HepG2 (cell line): ENCODE measurements at regions not wholly inside any gene's neighbourhood (a gene's known extent, or its start where the extent isn't known, plus 50 kb on each side); places are given as distances from the start of the nearest gene placed in this dataset.

Experiments used
- ATAC-seq: fragments of 200-7000 bp; cut with Tn5 transposase; 3 replicates; pipeline ENCODE4 v1.9.1; 2020; ENCODE audit warnings: mild to moderate bottlenecking, moderate library complexity
- BruUV-seq: library from RNA; stranded (reverse); fragments of 400-500 nt; replicated peaks from 2 replicates; lab custom pipeline; 2021; lab: Mats Ljungman, UMichigan
- CTCF ChIA-PET: fragments of 300-600 bp; formaldehyde crosslinking; extraction: SDS; loops from one replicate; lab custom pipeline; 2021; ENCODE audit warnings: low total read pairs, inconsistent platforms, low intra/inter-chr PET ratio; lab: Yijun Ruan, JAX
- POLR2A ChIA-PET: fragments of 350-600 bp; sonication (Branson Sonifier 250); formaldehyde crosslinking; loops from one replicate; lab custom pipeline; 2020; ENCODE audit warnings: antibody characterized with exemption, inconsistent platforms; lab: Yijun Ruan, JAX
- DNase-seq: peaks from one replicate; pipeline ENCODE4 v3.0.0-alpha.2; 2015; ENCODE audit warnings: low spot score
- FAIRE-seq: peaks from 3 replicates; lab custom pipeline; 2011; peaks lifted over from hg19 to GRCh38; lab: Jason Lieb, UNC
- H2AFZ ChIP-seq: one replicate; pipeline ENCODE4 v1.6.1; 2011; ENCODE audit warnings: low read length, inconsistent platforms
- H3K27ac ChIP-seq: fragments of 300-600 bp; 3 replicates; pipeline ENCODE4 v1.8.0; 2011; ENCODE audit warnings: mixed run types, mild to moderate bottlenecking, mixed read lengths, low read length, inconsistent platforms; ENCODE audit not compliant: insufficient read depth; ENCODE audit errors: extremely low read length
- H3K27me3 ChIP-seq, 2 experiments: fragments of 200-600 bp in 1 of 2; 2 replicates in 1 of 2; 3 replicates in 1 of 2; pipeline versions ENCODE4 v1.6.0 to v1.8.0; 2011; ENCODE audit warnings: low read length in 2 of 2, mild to moderate bottlenecking in 2 of 2, moderate library complexity in 2 of 2, inconsistent platforms in 1 of 2; ENCODE audit not compliant: insufficient read depth in 2 of 2, control insufficient read depth in 1 of 2
- H3K36me3 ChIP-seq, 2 experiments: fragments of 200-600 bp in 1 of 2; replicated peaks in 1 of 2; 2 replicates in 1 of 2; 3 replicates in 1 of 2; pipeline versions ENCODE4 v1.5.1 to v1.8.0; 2011; ENCODE audit warnings: low read length in 2 of 2, inconsistent platforms in 1 of 2; ENCODE audit not compliant: insufficient read depth in 2 of 2, control insufficient read depth in 1 of 2
- H3K4me1 ChIP-seq: 2 replicates; pipeline ENCODE4 v1.5.1; 2012; ENCODE audit warnings: low read length, inconsistent platforms; ENCODE audit not compliant: insufficient read depth
- H3K4me2 ChIP-seq: 2 replicates; pipeline ENCODE4 v1.6.0; 2011; ENCODE audit warnings: low read depth, low read length, inconsistent platforms
- H3K4me3 ChIP-seq, 3 experiments: fragments of 200-600 bp in 1 of 3; sonication (generic), shearing (Covaris generic) in 1 of 3; replicated peaks in 1 of 3; 2 replicates each; pipeline ENCODE4 v1.5.1; 2011 to 2016; ENCODE audit warnings: low read length in 3 of 3, inconsistent platforms in 2 of 3, low read depth in 2 of 3, mild to moderate bottlenecking in 2 of 3, control low read depth in 1 of 3, mixed read lengths in 1 of 3; ENCODE audit not compliant: insufficient read depth in 1 of 3
- H3K79me2 ChIP-seq: one replicate; pipeline ENCODE4 v1.6.1; 2011; ENCODE audit warnings: low read length, inconsistent platforms; ENCODE audit not compliant: insufficient read depth
- H3K9ac ChIP-seq: 2 replicates; pipeline ENCODE4 v1.6.0; 2011; ENCODE audit warnings: mild to moderate bottlenecking, low read depth, low read length, inconsistent platforms; ENCODE audit not compliant: insufficient read depth
- H3K9me3 ChIP-seq: 2 replicates; pipeline ENCODE4 v1.5.1; 2012; ENCODE audit warnings: mild to moderate bottlenecking, low read length
- H4K20me1 ChIP-seq: 2 replicates; pipeline ENCODE4 v1.6.0; 2011; ENCODE audit warnings: inconsistent platforms, mild to moderate bottlenecking, low read length, moderate library complexity; ENCODE audit not compliant: insufficient read depth
- GABPB1 ChIP-seq: IDR thresholded peaks from 2 replicates; pipeline ENCODE4 v1.6.1; 2016; ENCODE audit warnings: mild to moderate bottlenecking, missing genetic modification reagents, moderate library complexity, missing compliant biosample characterization
- HIVEP1 ChIP-seq: sonication (generic); formaldehyde crosslinking; IDR thresholded peaks from 2 replicates; pipeline ENCODE4 v1.4.0; 2020; ENCODE audit warnings: mild to moderate bottlenecking, missing genetic modification reagents
- KDM6A ChIP-seq: IDR thresholded peaks from 2 replicates; pipeline ENCODE4 v1.6.1; 2016; ENCODE audit warnings: low read depth
- MED13 ChIP-seq: sonication (generic); formaldehyde crosslinking; IDR thresholded peaks from 2 replicates; pipeline ENCODE4 v1.5.0; 2020; ENCODE audit warnings: missing genetic modification reagents
- NAIF1 ChIP-seq: sonication (generic); formaldehyde crosslinking; IDR thresholded peaks from 2 replicates; pipeline ENCODE4 v1.5.0; 2020; ENCODE audit warnings: mild to moderate bottlenecking, missing genetic modification reagents, borderline replicate concordance
- RAD51 ChIP-seq: fragments of 450-650 bp; IDR thresholded peaks from 2 replicates; pipeline ENCODE4 v1.6.1; 2016; ENCODE audit warnings: borderline replicate concordance
- SIN3A ChIP-seq: IDR thresholded peaks from 2 replicates; pipeline ENCODE4 v1.6.1; 2011; ENCODE audit warnings: low read depth, mild to moderate bottlenecking, control low read depth, low read length, borderline replicate concordance
- ZC3H13 ChIP-seq: sonication (generic); formaldehyde crosslinking; IDR thresholded peaks from 2 replicates; pipeline ENCODE4 v1.8.1; 2023; ENCODE audit warnings: mild to moderate bottlenecking, missing genetic modification reagents, moderate library complexity
- ZNF3 ChIP-seq: IDR thresholded peaks from 2 replicates; pipeline ENCODE4 v1.7.0; 2017; ENCODE audit warnings: inconsistent platforms
- ZNF550 ChIP-seq: sonication (generic); formaldehyde crosslinking; IDR thresholded peaks from 2 replicates; pipeline ENCODE4 v1.4.0; 2020; ENCODE audit warnings: mild to moderate bottlenecking, missing genetic modification reagents, borderline replicate concordance
- ZNF766 ChIP-seq: sonication (generic); formaldehyde crosslinking; IDR thresholded peaks from 2 replicates; pipeline ENCODE4 v1.5.0; 2020; ENCODE audit warnings: missing genetic modification reagents, borderline replicate concordance
- ZNF782 ChIP-seq: sonication (generic); formaldehyde crosslinking; IDR thresholded peaks from 2 replicates; pipeline ENCODE4 v1.4.0; 2020; ENCODE audit warnings: missing genetic modification reagents, mild to moderate bottlenecking, borderline replicate concordance
- ZSCAN25 ChIP-seq: sonication (generic); formaldehyde crosslinking; IDR thresholded peaks from 2 replicates; pipeline ENCODE4 v1.8.0; 2022; ENCODE audit warnings: mild to moderate bottlenecking, missing genetic modification reagents
- WGBS: methylation state at CpG from one replicate; pipeline ENCODE4 v1.1.6; 2017; ENCODE audit warnings: low lambda C conversion rate; 5-methylcytosine and 5-hydroxymethylcytosine counted together
- in situ Hi-C: cut with HindIII; loops from 2 replicates; pipeline ENCODE4 v1.10.0; 2017; ENCODE audit warnings: low pct_unique_long_range_greater_than_20kb; ENCODE audit not compliant: extremely low pct_ligation_motif_present
- intact Hi-C: fragments of 100-400 bp; cut with micrococcal nuclease; formaldehyde crosslinking; loops from one replicate; pipeline ENCODE4 v1.10.0; 2022; ENCODE audit not compliant: unreplicated experiment
- TF ChIP-seq, protein P1 (sequence below): sonication (generic); formaldehyde crosslinking; IDR thresholded peaks from 2 replicates; pipeline ENCODE4 v1.8.1; 2023; ENCODE audit warnings: missing genetic modification reagents, inconsistent platforms, borderline replicate concordance
- TF ChIP-seq, protein P2 (sequence below): sonication (generic); formaldehyde crosslinking; IDR thresholded peaks from 2 replicates; pipeline ENCODE4 v1.8.0; 2022; ENCODE audit warnings: mild to moderate bottlenecking, missing genetic modification reagents, borderline replicate concordance
- TF ChIP-seq, protein P3 (sequence below): sonication (generic); formaldehyde crosslinking; IDR thresholded peaks from 2 replicates; pipeline ENCODE4 v1.9.0; 2021; ENCODE audit warnings: missing genetic modification reagents, borderline replicate concordance

DNA sequence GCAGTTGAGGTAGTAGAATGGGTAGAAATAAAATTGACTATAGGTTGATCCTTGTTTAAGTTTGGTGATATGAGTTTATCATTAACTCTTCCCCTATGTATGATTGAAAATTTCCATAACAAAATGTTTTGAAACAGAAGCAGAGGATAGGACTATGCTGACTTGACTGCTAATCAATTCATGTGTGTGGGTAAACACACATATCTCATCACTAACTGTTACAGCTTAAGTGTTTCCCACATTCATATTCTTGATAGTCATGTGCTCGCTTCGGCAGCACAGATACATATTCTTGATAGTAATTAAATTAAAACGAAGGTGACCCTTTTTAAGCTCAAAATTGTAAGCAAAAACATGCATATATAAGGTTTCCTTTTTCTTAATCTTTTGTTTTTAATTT, 68.2 kb upstream of the SAMSN1 start:
- intact Hi-C loops (no loop called here), in situ Hi-C loops (no loop called here)
- H3K9ac ChIP-seq = no peak overlapping the region
- ATAC-seq = no peak
- H3K27ac ChIP-seq = no peak overlapping the region
- H3K4me3 ChIP-seq = no peak overlapping the region
- FAIRE-seq = no peak
- H3K27me3 ChIP-seq = no peaks in the 10 kb centered on the region
- DNase-seq = no peak
- no peaks in the 10 kb centered on the region for H4K20me1 ChIP-seq
- WGBS = 14% methylated on average over 3 of the region's 3 CpGs
- CTCF ChIA-PET = no interaction called here
- TF ChIP-seq ZSCAN25 (CRISPR knock-in tag) (no peak), HIVEP1 (CRISPR knock-in tag) (no peak), ZNF766 (CRISPR knock-in tag) (no peak), ZNF782 (CRISPR knock-in tag) (no peak), KDM6A (CRISPR knock-in tag) (no peak)
- no peak overlapping the region for H2AFZ ChIP-seq
- no peak overlapping the region for H3K4me2 ChIP-seq
- H3K79me2 ChIP-seq = no peaks in the 10 kb centered on the region
- POLR2A ChIA-PET = no interaction called here
- BruUV-seq = no TSS peak
- no peaks in the 10 kb centered on the region for H3K4me1 ChIP-seq
- no peaks in the 10 kb centered on the region for H3K9me3 ChIP-seq
- no peaks in the 10 kb centered on the region for H3K36me3 ChIP-seq

DNA sequence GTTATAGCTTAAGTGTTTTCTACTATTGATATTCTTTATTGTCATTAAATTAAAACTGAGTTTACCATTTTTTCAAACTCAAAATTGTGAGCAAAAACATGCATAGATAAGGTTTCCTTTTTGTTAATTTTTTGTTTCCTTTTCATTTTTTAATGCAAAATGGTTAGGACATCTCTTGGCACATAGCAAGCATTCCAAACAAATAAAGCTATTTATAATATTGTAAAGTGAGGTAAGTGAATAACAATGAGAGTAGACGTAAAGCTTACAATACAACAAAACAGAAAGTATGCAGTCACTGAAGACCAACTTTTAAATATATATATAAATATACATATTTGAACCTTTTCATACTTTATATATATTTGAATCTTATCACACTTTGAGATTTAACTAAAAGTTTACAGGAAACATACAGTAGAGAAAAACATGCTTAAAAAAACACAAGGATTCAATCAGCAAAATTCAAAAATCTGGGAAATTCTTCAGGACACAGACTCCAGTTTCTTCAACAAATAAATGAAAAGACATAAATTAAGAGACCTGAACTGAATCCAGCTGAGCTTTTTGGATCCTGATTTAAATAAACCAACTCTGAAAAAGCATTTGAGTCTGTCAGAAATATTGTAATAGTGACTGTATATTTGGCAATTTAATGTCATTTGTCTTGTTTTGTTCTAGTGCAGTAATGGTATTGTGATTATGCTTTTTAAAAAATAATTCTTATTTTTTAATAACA, 67.5 kb upstream of the SAMSN1 start:
- Histone ChIP-seq H3K9me3 (no peaks in the 10 kb centered on the region), H3K4me2 (no peak overlapping the region), H3K79me2 (no peaks in the 10 kb centered on the region), H3K9ac (no peak overlapping the region), H3K27ac (no peak overlapping the region), H4K20me1 (no peaks in the 10 kb centered on the region), H3K36me3 (no peaks in the 10 kb centered on the region), H3K4me1 (no peaks in the 10 kb centered on the region), H3K4me3 (no peak overlapping the region), H3K27me3 (no peaks in the 10 kb centered on the region), H2AFZ (no peak overlapping the region)
- ChIA-PET POLR2A (no interaction called here), CTCF (no interaction called here)
- intact Hi-C loops = no loop called here
- no peak for ATAC-seq
- 10% methylated on average over 1 of the region's 1 CpG for WGBS
- no peak for FAIRE-seq
- BruUV-seq = no TSS peak
- in situ Hi-C loops = no loop called here
- no peak for DNase-seq
- TF ChIP-seq, protein P1, sequence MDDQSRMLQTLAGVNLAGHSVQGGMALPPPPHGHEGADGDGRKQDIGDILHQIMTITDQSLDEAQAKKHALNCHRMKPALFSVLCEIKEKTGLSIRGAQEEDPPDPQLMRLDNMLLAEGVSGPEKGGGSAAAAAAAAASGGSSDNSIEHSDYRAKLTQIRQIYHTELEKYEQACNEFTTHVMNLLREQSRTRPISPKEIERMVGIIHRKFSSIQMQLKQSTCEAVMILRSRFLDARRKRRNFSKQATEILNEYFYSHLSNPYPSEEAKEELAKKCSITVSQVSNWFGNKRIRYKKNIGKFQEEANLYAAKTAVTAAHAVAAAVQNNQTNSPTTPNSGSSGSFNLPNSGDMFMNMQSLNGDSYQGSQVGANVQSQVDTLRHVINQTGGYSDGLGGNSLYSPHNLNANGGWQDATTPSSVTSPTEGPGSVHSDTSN (CRISPR knock-in tag) = no peak
- no peak for TF ChIP-seq GABPB1 (CRISPR knock-in tag)
- TF ChIP-seq ZC3H13 (CRISPR knock-in tag) = no peak
- TF ChIP-seq RAD51 = no peak
- no peak for TF ChIP-seq ZNF550
- TF ChIP-seq MED13 (CRISPR knock-in tag) = no peak
- TF ChIP-seq, protein P2, sequence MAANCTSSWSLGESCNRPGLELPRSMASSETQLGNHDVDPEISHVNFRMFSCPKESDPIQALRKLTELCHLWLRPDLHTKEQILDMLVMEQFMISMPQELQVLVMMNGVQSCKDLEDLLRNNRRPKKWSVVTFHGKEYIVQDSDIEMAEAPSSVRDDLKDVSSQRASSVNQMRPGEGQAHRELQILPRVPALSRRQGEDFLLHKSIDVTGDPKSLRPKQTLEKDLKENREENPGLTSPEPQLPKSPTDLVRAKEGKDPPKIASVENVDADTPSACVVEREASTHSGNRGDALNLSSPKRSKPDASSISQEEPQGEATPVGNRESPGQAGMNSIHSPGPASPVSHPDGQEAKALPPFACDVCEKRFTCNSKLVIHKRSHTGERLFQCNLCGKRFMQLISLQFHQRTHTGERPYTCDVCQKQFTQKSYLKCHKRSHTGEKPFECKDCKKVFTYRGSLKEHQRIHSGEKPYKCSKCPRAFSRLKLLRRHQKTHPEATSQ (CRISPR knock-in tag) = no peak
- no peak for TF ChIP-seq SIN3A
- no peak for TF ChIP-seq NAIF1 (CRISPR knock-in tag)
- TF ChIP-seq, protein P3, sequence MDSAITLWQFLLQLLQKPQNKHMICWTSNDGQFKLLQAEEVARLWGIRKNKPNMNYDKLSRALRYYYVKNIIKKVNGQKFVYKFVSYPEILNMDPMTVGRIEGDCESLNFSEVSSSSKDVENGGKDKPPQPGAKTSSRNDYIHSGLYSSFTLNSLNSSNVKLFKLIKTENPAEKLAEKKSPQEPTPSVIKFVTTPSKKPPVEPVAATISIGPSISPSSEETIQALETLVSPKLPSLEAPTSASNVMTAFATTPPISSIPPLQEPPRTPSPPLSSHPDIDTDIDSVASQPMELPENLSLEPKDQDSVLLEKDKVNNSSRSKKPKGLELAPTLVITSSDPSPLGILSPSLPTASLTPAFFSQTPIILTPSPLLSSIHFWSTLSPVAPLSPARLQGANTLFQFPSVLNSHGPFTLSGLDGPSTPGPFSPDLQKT (CRISPR knock-in tag) = no peak
- no peak for TF ChIP-seq ZNF3 (CRISPR knock-in tag)
